ENCODE measurements at regions not wholly inside any gene's neighbourhood (a gene's known extent, or its start where the extent isn't known, plus 50 kb on each side); places are given as distances from the start of the nearest gene placed in this dataset.

- H3K36me3 ChIP-seq = no peaks in the 10 kb centered on the region
- H3K27ac ChIP-seq = no peak overlapping the region
- H2AFZ ChIP-seq (replicated peaks) = no peak overlapping the region
- H3K4me1 Mint-ChIP-seq = peaks cover 26% of the 10 kb centered on the region
- no peak overlapping the region for H3K4me3 ChIP-seq
- no peaks in the 10 kb centered on the region for H3K27me3 Mint-ChIP-seq (ENCODE audit: insufficient read depth, low read depth)
- no peak for DNase-seq (ENCODE audit: low spot score)
- no peaks in the 10 kb centered on the region for H3K9me3 ChIP-seq (ENCODE audit: low read depth)
- no peaks in the 10 kb centered on the region for H3K27me3 ChIP-seq
- H3K9ac ChIP-seq = no peak overlapping the region
- no peaks in the 10 kb centered on the region for H3K9me3 Mint-ChIP-seq
- no peak overlapping the region for H3K4me2 ChIP-seq
- H3K4me3 Mint-ChIP-seq = no peak overlapping the region
- no peak overlapping the region for H3K27ac Mint-ChIP-seq
- H4K20me1 ChIP-seq (ENCODE audit: low read depth) = no peaks in the 10 kb centered on the region
- TF ChIP-seq EZH2 (IDR thresholded peaks at IDR 0.05) = no peak
- TF ChIP-seq CTCF (IDR thresholded peaks at IDR 0.05) = no peak
- no peak for TF ChIP-seq EZH2phosphoT487 (IDR thresholded peaks at IDR 0.05)
- H3K79me2 ChIP-seq (ENCODE audit: low read depth) = no peaks in the 10 kb centered on the region
- H3K36me3 Mint-ChIP-seq = no peaks in the 10 kb centered on the region
- H3F3A ChIP-seq (ENCODE audit: low read depth) = peaks cover 6% of the 10 kb centered on the region
- H3K4me1 ChIP-seq = peaks cover 6% of the 10 kb centered on the region
Observed at GRCh38 chr10:28215930-28216329, 86.9 kb downstream of the MPP7 start.

- Histone ChIP-seq H3K9me3 (ENCODE audit: low read depth) (no peaks in the 10 kb centered on the region), H4K20me1 (ENCODE audit: low read depth) (no peaks in the 10 kb centered on the region), H3K36me3 (no peaks in the 10 kb centered on the region), H3K4me1 (no peaks in the 10 kb centered on the region), H2AFZ (replicated peaks) (no peak overlapping the region), H3F3A (ENCODE audit: low read depth) (peaks cover 3% of the 10 kb centered on the region), H3K9ac (no peak overlapping the region), H3K4me3 (no peak overlapping the region), H3K27me3 (no peaks in the 10 kb centered on the region), H3K79me2 (ENCODE audit: low read depth) (no peaks in the 10 kb centered on the region), H3K4me2 (no peak overlapping the region), H3K27ac (no peak overlapping the region)
- no peak overlapping the region for H3K4me3 Mint-ChIP-seq
- H3K36me3 Mint-ChIP-seq = no peaks in the 10 kb centered on the region
- no peaks in the 10 kb centered on the region for H3K9me3 Mint-ChIP-seq
- no peaks in the 10 kb centered on the region for H3K27me3 Mint-ChIP-seq (ENCODE audit: insufficient read depth, low read depth)
- H3K4me1 Mint-ChIP-seq = peaks cover 21% of the 10 kb centered on the region
- TF ChIP-seq CTCF (IDR thresholded peaks at IDR 0.05) = no peak
- no peak for TF ChIP-seq EZH2 (IDR thresholded peaks at IDR 0.05)
- TF ChIP-seq EZH2phosphoT487 (IDR thresholded peaks at IDR 0.05) = no peak
- no peak overlapping the region for H3K27ac Mint-ChIP-seq
- DNase-seq (ENCODE audit: low spot score) = no peak
Observed at GRCh38 chr10:28214219-28214618, 88.6 kb downstream of the MPP7 start.

GRCh38 chr10:28211759-28212158 lies 91.1 kb downstream of the MPP7 start:
- Histone ChIP-seq H3K79me2 (ENCODE audit: low read depth) (no peaks in the 10 kb centered on the region), H3K4me3 (no peak overlapping the region), H3K36me3 (no peaks in the 10 kb centered on the region), H3K27me3 (no peaks in the 10 kb centered on the region), H3K4me2 (no peak overlapping the region), H3K9ac (no peak overlapping the region), H3K4me1 (no peaks in the 10 kb centered on the region), H3K9me3 (ENCODE audit: low read depth) (no peaks in the 10 kb centered on the region), H3K27ac (no peak overlapping the region), H3F3A (ENCODE audit: low read depth) (peaks cover 3% of the 10 kb centered on the region), H4K20me1 (ENCODE audit: low read depth) (no peaks in the 10 kb centered on the region), H2AFZ (replicated peaks) (no peak overlapping the region)
- Mint-ChIP-seq H3K4me3 (no peak overlapping the region), H3K36me3 (no peaks in the 10 kb centered on the region), H3K4me1 (peaks cover 17% of the 10 kb centered on the region), H3K9me3 (peaks cover 2% of the 10 kb centered on the region), H3K27ac (no peak overlapping the region), H3K27me3 (ENCODE audit: insufficient read depth, low read depth) (no peaks in the 10 kb centered on the region)
- TF ChIP-seq CTCF (IDR thresholded peaks at IDR 0.05) (no peak), EZH2phosphoT487 (IDR thresholded peaks at IDR 0.05) (no peak), EZH2 (IDR thresholded peaks at IDR 0.05) (no peak)
- DNase-seq (ENCODE audit: low spot score) = peak; percentile 17
